Activated CD8-positive, alpha-beta memory T cell treated with anti-CD3 and anti-CD28 coated beads, Interleukin-2, amount 50 U/mL, for 48 hours (primary cell): ENCODE measurements at regions not wholly inside any gene's neighbourhood (a gene's known extent, or its start where the extent isn't known, plus 50 kb on each side); places are given as distances from the start of the nearest gene placed in this dataset.
"Not testable (repeated sequence)": the region's sequence is repeated elsewhere in the genome, so short reads cannot be mapped to it uniquely, and the experiment has no call there.

Source experiments
- DNase-seq: peaks from one replicate; pipeline ENCODE4 v3.0.0-alpha.2; 2020

DNA sequence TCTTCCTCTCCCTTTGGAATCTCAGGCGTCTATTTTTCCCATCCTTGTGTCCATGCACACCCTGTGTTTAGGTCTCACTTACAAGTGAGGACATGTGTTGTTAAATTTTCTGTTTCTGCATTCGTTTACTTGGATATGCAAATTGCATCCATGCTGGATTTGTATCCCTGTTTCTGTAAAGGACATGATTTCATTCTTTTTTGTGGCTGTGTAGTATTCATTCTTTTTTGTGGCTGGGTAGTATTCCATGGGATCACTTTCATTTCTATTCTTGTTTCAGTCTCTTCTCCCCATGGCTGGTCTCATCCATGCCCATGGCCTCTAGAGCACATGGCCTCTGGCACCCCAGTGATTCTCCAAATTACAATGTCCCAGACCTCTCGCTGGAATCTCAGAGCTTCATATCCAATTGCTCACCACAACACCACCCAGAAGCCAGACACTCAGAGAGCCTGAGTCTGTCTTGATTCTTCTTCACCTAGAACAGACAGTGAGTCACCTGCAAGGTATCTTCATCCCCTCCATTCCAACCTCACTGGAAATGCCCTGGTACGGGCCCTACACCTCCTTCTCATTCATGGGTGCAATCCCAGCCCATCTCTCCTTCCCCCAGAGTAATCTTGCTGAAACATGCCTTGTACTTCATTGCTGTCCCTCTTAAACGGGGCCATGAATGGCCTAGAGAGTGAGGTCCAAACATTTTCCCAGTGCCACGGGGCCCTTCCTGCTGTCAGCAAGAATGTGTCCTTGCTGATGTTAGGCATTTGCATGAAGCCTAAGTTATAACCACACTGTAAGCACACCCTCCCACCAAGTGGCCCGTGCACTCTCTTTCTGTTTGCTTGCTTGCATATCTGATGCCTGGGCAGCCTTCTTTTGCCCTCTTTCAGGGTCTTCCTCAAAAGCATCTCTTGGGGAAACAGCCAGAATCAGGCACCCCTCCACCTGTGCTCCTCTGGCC, 476.2 kb upstream of the TSHZ3 start:
- no peak for DNase-seq

DNA sequence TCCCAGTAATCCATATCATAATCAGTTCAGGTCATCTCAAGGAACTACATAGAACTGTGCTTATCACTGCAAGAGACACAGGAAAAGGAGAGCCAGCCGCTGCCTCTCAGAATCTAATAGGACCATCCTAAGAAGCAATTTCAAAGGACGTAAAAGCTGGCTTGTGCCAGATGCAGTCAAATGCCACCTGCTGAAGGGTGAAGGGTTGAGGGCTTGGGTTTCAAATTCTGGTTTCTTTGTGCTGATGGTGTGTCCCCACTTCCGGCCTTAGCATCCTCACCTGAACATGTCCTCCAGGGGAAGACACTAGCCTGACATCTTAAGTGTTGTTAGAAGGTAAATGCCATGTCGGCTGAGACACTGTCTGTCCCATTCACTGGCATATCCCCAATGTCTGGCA, 477.1 kb upstream of the TSHZ3 start:
- no peak for DNase-seq

DNA sequence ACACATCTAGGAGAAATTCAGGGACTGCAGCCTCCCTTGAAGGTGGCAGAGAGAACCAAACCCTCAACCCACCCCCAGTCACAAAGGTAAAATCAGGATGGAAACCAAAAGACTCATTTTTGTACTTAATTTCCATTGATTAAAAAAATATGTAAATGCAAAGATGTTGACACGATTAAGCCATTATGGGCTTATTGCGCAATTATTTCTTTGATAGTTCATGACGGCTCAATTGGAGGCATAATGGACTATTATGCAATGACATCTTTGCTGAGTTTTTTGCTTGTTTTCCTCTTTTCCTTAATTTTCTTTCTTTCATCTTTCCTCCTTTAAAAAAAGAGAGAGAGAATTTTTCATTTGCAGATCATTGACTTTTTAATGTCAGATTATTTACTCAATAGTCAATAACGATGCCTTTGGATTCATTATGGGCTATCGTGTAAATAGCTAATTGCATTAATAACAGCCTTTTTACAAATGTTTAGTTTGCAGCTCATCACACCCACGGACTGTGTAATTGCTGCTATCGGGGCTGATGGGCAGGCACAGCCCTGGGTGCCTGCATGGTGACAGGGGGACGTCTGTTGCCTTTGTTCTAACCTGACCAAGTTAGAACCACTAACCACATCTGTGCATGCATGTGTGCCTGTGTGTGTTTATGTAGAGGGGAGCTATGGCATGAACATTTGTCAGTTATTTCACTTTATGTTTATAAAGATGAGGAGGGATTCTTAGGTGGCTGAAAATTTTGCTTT, 482.4 kb upstream of the TSHZ3 start:
- DNase-seq = no peak

DNA sequence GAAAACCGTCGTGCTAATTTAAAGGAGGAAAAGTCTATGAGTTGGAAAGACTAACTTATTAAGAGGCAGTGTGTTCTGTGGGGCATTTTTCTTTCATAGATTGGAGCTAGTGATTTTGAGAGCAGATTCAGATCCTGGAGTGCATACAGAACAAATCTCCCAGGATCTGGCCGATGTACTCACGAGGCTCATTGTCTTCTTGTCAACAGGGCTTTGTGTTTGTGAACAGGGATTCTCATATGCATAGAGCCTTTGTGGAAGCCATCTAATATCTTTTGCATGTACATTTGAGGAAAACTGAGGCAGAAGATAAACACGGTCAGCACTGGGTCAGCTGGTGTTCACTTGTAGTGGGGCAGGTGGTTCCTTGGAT, 482.9 kb upstream of the TSHZ3 start:
- no peak for DNase-seq

DNA sequence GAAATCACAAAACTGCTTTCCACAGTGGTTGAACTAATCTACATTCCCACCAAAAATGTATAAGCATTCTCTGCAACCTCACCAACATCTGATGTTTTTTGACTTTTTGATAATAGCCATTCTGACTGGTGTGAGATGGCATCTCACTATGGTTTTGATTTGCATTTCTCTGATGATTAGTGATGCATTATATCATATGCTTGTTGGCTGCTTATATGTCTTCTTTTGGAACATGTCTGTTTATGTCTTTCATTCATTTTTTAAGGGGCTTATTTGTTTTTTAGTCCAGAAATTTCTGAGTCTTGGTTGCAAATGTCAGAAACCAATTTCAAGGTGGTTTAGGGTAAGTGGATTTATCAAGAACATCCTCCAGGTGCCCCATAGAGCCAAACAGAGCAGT, 484.8 kb upstream of the TSHZ3 start:
- DNase-seq = no peak

DNA sequence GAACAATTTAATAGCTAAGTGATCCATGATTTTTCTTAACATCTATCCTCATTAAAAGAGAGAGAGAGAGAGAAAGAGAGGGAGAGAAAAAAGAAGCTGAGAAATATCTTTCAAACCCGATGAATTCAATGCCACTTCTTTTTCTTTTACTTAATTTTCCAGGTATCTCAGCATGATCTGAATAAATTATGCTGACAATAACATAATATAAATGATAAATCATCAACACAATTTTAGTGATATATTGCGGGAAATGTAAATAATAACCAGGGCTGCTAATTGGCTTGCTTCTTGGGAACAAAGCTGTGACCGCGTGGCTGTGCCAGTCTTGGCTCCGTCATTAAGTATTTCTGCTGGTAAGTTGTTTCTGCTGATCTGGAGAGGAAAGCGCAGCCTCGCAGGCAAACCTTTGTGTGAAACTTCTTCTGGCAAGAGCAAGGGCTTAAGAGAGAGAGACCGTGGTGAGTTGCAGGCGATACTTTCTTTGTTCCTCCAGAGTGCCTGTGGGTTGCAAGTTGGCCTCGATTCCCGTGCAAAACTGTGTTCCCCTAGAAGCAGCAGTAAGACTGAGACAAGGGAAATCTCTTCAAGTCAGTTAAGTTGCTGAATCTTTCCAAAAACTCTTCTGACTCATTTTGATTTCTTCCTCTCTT, 489.1 kb upstream of the TSHZ3 start:
- DNase-seq = no peak

DNA sequence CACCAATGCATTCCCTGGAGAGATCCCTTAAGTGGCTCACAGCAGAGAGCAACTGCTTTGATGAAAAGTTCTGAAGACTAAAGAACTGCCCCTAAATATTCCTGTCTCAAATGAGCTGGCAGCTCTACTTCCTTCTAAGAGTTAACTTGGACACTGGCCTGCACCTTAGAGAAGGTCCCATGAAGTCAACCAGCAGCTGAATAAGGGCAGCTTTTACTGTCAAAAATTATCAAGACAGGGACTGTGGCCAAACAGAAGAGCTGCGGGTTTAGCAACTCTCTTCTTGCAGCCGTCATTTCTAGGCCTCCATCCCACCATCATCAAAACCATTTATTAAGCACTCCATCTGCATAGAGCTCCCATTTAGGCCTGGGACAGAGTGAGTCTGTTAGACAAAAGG, 491.1 kb upstream of the TSHZ3 start:
- no peak for DNase-seq

DNA sequence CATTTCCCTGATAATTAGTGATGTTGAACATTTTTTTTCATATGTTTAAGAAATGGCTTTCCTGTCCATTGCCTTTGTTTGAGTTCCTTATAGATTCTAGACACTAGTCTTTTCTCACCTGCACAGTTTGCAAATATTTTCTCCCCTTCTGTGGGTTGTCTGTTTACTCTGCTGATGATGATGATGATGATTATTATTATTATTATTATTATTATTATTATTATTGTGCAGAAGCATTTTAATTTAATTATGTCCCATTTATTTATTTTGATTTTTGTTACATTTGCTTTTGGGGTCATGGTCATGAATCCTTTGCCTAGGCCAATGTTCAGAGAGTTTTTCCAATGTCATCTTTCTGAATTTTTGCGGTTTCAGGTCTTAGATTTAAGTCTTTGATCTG, 492.5 kb upstream of the TSHZ3 start:
- DNase-seq = no peak

DNA sequence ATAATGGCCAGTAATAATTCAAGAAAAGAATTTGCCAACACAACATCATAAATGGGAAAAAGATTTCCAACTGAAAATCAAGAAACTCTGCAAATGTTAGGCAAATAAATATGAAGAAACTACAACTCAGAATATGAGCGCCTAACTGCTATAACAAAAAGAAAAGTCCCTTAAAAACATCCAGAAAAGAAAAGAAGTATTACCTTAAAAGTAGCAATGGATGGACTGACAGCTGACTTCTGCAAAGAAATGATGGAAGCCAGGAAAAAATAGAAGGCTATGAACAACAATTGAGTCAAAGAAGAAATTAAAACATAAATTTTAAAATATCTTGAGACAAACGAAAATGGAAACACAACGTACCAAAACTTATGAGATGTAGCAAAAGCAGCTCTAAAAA, 482.3 kb upstream of the ZNF507 start:
- DNase-seq = no peak

DNA sequence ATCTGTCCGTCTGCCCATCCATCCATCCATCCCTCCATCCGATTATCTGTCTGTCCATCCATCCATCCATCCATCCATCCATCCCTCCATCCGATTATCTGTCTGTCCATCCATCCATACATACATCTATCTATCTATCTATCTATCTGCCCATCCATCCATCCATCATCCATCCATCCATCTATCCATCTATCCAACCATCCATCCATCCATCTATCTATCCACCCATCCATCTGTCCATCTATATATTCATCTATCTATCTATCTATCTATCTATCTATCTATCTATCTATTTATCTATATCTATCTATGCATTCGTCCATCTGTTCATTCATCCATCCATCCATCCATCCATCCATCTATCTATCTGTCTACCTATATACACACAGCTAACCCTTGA, 471.1 kb upstream of the ZNF507 start:
- no peak for DNase-seq

DNA sequence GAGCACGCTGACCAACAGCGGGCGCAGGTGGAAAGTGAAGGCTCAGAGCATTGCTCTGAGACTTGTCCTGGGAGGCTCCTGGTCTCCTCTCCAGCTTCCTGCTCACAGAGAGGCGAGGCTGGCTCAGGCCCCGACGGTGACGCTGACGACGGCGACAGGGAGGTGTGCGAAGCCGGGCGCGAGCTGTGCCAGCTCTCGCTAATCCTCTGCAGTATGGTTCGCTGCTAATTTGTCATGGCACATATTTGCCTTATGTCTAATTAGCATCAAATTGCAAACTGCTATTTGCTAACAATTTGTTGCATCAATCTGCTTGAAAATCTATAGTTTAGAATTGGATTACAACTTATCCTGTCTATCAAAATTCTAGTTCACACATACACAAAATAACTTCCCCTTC, 469.8 kb upstream of the ZNF507 start:
- no peak for DNase-seq

DNA sequence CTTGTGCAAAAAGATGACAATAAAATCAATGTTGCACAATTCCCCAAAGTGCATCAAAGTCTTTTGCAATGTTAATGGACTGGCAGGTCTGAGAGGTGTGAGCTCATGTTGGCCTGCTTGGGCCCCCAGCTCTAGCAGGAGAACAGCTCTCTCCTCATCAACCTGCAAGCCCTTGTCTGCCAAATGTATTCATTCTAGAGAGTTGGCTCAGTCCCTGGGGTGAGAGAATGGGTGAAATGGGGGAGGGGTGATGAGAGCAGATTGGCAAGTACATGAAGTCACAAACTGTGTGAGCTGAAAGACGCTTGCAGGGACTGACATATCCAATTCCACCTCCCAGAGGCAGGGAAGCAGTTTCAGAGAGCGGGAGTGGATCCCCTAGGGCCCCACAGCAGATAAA, 465.1 kb upstream of the ZNF507 start:
- DNase-seq = no peak

DNA sequence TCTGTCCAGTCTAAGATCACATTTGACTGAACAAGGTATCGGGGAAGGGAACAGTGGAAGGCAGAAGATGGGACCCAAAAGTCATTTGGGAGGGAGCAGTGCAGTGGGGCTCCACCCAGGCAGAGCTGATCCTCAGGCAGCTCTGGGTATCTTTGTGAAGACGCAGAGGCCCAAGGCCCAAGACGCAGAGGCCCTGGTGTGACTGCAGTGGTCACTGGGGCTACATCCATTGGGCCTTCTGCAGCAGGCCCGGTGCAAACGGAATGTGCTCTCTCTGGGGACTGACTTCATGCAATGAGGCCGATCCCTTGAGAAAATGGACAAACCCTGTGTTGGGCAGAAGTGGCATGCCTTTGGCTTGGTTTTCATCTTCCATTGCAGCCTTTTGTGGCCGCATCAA, 463.4 kb upstream of the ZNF507 start:
- no peak for DNase-seq

DNA sequence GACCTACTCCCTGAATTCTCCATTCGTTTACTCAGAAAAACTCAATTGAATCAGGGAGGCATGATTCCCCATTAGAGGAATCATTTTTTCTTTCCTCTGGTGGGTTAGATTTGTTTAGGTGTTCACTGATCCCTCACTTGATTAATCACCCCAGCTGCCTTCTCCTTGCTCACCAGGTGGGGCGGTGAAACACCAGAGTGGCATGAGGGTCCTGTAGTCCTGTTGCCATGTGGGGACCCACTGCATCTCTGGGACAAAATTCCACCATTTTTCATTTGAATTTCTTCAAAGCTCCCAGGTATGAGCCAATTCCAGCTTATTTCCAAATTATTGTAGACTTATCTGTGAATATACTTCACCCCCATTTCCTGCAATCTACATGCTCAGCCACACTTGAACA, 462.7 kb upstream of the ZNF507 start:
- no peak for DNase-seq

DNA sequence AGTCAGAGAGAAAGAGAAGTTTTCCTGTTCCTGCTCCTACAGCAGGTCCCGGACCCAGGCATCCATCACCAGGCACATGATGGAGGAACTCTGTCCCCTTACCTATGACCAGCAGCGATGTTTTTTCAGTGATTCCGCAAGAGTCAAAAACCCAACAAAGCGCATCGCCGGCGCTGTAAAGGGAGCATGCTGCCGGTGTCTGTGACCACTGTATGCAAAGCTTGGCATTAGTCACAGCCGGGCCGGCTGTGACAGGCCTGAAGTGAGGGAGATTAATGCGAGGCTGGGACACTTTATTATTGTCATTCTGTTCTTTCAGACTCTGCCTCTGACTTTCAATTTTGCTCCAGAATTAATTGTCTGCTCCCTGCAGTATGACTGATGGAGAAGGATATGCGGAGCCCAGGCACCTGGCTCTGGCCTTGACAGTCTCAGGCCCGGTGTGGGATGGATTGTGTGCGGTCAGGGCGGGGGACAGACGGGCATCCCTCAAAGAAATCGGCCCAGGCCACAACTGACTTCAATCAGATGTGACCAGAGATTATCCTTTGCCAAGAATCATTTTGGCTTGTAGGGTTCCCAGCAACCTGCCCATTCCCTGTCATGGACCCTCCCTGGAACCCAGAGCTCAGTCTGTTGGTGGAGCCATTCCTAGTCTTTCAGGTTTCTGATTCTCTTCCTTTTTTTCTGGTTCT, 462.0 kb upstream of the ZNF507 start:
- DNase-seq = no peak

DNA sequence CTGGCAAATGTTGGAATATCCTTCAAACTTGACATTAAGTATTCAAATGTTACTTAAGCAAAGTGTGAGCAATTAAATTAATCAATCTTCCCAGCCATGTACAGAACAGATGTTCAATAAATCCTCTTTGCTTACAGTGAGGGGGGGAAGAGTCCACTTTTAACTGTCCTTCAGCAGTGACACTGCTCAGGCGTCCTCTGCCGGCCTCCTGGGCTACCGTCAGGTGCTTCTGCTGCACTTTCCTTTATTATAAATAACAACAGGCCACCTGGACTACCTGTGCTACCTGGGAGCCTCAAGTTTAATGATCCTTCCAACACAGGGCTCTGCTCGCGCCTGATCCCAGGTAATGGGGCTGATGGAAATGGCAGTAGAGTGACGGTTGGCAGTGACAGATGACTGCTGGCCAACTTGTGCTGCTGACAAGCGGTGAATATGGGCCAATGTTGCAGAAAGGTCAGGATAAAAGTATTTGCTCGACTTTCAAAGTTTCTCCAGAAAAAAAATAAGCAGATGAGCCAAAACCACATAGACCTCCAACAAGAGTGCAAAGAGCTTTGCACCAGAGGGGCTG, 460.0 kb upstream of the ZNF507 start:
- no peak for DNase-seq

DNA sequence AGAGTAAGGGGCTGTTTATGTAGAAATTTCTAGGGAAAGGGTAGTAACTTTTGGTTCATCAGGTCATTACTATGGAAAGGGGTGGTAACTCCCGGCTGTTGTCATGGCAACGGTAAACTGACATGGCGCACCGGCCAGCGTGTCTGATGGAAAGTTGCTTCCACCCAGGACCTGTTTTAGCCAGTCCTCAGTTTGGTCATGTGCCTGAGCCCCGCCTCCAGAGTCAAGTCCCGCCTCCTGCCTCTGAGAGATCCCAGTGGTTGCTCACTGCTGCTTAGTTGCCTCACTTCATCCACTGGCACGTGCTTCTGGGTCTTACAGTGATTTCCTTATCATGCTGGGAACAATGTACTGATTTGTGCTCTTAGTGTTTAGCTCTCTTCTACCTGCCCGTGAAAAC, 455.2 kb upstream of the ZNF507 start:
- no peak for DNase-seq

DNA sequence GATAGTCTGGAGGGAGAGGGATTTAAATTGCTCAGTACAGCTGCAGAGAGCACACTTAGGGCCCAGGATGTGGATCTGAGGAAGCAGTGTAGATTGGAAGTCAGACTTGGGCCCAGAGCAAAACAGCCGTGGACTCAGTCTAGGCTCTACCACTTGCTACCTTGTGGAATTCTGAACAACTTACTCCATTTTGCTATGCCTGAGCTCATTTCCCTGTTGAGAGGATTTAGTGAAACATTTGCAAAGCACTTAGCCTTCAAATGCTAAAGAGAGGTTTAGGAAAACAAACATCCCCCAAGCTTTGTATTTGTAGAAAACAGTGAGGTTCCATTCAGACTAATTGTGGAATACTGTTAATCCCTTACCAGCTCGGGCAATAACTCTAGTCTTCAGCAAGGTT, 453.4 kb upstream of the ZNF507 start:
- no peak for DNase-seq

DNA sequence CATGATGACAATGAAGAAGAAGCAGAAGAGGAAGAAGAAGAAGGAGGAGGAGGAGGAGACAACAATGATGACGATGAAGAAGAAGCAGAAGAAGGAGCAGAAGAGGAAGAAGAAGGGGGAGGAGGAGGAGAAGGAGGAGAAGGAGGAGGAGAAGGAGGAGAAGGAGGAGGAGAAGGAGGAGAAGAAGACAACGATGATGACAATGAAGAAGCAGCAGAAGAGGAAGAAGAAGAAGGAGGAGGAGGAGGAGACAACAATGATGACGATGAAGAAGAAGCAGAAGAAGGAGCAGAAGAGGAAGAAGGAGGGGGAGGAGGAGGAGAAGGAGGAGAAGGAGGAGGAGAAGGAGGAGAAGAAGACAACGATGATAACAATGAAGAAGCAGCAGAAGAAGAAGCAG, 451.9 kb upstream of the ZNF507 start:
- not testable (repeated sequence) for DNase-seq

DNA sequence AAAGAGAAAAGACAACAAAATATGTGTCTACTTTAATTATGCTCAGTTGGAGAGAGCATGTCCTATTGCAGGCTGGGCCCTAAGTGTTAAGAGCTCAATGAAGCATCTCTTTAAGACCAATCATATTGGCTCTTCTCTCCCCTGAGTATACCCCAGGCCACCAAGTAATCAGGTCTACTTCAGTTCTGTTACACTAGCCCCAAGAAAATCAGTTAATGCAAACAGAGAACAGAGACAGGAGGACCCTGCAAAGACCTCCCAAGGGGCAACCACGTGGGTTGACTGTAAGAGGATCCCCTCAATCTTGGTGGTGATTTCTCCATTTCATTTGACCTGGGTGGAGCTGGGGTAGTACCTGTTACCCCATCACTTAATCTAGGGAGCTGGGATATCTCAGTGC, 451.0 kb upstream of the ZNF507 start:
- no peak for DNase-seq

DNA sequence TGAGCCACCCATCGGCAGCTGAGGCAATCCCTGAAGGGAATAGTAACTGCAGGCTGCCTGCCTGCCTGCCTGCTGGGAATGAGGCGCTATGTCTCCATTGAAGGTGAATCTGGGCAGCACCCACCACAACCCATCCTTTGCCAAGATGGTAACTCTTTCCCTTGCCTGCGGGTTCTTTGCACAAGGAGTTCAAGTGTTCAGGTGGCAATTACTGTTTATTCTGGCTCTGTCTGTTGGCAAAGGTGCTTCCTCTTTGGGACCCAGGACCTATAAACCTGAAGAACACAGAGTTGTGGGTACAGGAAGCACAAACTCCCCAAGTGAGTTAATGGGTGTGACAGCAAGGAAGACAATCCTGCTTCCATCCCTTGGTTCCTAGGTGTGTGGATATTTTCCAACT, 448.1 kb upstream of the ZNF507 start:
- no peak for DNase-seq

DNA sequence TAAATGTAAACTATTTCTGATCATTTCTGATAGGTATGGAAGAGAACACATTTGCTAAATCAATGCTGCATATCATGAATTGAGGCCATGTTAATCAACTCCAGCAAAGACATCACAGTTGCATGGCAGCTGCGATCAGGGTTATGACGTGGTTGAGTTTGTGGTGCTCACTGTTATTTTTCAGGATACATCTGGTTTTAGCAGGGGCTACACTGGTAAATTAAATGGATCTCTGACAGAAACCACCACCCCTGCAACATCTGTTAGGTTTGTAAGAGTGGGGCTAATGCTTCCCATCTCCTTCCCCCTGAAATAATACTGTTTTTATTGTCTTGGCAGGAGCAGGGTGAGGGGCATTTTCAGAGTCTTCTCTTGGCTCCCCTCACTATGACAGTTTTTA, 444.4 kb upstream of the ZNF507 start:
- no peak for DNase-seq

DNA sequence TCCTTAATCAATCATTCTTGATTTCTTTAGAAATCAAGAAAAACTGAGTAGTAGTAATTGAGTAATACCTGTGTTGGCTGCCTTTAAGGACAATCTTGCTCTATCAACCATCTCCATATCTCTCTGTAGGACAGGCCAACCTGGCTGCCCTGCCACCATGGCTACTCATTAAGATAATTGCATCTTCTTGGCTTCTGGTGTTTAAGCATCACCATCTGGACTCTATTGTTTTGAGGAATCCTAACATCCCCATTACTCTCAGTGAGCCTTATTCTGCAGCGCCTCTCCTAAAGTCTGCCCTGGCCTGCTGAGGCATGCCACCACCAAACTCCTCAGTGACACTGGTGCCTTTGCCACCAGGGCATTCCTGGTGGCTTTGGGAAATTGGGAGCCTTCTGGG, 442.6 kb upstream of the ZNF507 start:
- DNase-seq = no peak
